ENCODE measurements at regions not wholly inside any gene's neighbourhood (a gene's known extent, or its start where the extent isn't known, plus 50 kb on each side); places are given as distances from the start of the nearest gene placed in this dataset.
"Not testable (repeated sequence)": the region's sequence is repeated elsewhere in the genome, so short reads cannot be mapped to it uniquely, and the experiment has no call there.

DNA sequence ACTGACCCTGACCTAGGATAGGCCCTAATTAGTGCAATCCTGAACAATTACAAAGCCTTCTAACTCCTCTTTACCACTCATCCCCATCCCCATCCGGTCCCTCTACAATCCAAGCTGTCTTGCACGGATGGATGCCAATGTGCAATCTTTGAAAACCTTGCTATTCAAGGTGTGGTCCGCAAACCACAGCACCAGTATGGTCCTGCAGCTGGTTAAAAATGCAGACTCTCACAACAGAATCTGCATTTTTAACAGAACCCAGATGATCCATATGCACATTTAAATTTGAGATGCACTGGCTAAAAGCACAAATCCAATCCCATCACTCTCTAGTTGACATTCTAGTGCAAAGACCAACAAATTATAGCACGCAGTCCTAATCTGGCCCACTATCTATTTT, 230.6 kb upstream of the KRR1 start:
- DNase-seq (ENCODE audit: extremely low read depth in 1 of 2, low read depth in 1 of 2), result no peak

DNA sequence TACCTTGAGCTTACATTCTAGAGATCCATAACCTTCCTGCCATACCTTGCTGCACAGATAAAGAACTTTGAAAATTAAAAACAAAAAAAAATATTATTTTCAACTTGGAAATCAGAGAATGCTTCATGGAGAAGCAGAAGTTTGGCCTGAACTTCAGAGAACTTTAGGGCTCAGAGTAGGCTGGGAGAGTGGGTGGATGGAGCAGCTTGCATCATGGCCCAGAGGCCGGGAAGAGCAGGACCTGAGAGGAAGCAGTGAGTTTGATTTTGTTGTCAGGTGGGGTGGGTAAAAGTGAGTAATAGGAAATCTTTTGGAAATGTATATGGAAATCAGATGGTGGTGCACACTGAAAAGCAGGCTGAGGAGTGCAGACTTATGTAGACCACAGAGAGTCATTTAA, 228.5 kb upstream of the KRR1 start:
- DNase-seq (ENCODE audit: extremely low read depth in 1 of 2, low read depth in 1 of 2), result no peak

DNA sequence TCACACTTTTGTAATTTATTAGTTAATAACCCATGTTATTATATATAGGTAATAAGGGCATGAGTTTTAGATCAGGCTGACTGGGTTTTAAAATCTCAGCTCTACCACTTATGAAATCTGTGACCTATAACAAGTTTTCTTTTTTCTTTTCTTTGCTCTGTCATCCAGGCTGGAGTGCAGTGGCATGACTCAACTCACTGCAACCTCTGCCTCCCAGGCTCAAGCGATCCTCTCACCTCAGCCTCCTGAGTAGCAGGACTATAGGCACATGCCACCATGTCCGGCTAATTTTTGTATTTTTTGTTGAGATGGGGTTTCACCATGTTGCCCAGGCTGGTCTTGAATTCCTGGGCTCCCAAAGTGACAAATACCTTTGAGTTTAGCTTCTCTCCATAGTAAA, 227.7 kb upstream of the KRR1 start:
- DNase-seq (ENCODE audit: extremely low read depth in 1 of 2, low read depth in 1 of 2), result not testable (repeated sequence)

DNA sequence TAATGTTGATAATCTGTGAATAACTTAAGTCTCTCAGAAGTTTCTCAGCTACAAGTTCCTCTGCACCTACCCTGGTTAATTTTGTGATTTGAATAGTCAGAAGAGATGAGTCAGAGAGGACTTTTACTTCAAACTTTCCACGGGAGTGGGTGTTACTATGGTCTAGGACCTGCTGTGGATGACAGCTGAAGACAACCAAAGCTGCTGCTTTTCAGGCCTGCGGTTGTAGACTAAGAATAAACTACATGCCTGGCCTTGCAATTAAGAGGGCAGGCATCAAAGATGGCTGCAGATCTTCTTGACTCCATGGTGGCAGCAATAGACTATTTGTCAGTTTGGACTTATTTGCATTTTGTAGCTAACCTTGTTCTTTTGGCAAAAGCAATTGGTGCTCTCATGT, 227.1 kb upstream of the KRR1 start:
- peak in 1 of 2 donors; percentile 48 for DNase-seq (ENCODE audit: extremely low read depth in 1 of 2, low read depth in 1 of 2)

DNA sequence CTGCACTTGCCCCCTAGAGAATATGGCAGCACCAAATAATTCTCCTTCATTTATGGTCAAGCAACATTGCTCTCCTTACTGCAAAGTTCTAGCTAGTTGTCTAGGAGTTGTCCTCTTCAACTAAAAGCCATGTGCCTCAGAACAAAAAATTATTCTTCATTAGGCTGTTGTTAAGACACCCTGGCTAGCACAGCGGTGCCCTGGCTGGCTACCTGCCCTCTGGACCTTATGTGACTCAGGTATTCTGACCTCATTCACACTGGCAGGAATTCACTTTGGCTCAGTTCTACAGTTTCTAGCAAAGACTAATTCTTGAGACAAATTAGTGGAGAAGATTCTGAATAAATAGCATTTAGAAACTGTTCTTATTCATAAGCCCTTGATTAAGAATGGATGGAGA, 224.4 kb upstream of the KRR1 start:
- no peak for DNase-seq (ENCODE audit: extremely low read depth in 1 of 2, low read depth in 1 of 2)

DNA sequence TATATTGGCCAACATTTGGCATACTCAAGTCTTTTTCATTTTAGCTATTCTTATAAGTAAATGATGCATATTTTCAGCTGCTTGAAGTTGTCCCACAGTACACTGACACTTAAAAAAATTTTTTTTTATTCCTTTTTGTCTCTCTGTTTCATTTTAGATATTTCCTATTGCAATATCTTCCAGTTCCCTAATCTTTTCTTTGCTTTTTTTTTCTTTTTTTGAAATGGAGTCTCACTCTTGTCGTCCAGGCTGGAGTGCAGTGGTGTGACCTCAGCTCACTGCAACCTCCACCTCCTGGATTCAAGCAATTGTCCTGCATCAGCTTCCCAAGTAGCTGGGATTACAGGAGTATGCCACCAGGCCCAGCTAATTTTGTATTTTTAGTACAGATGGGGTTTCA, 217.4 kb upstream of the KRR1 start:
- no peak for DNase-seq (ENCODE audit: extremely low read depth in 1 of 2, low read depth in 1 of 2)

DNA sequence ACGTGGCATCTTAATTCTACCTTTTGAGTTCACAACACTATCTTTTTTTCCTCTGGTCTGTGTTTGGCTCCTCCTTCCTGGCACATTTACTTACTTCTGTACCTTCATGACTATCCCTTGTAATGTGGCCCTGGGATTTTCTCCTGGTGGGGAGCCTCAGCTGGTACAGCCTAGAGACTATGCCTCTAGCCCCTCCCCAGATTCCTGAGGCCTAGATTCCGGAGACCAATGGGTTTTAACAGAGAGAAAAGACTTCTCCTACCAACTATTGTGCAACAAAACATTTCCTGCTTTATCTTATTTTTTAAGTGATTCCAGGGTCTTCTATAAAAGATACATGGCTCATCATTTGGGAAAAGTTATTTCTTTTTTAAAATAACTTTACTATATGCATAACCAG, 216.2 kb upstream of the KRR1 start:
- DNase-seq (ENCODE audit: extremely low read depth in 1 of 2, low read depth in 1 of 2), result no peak

DNA sequence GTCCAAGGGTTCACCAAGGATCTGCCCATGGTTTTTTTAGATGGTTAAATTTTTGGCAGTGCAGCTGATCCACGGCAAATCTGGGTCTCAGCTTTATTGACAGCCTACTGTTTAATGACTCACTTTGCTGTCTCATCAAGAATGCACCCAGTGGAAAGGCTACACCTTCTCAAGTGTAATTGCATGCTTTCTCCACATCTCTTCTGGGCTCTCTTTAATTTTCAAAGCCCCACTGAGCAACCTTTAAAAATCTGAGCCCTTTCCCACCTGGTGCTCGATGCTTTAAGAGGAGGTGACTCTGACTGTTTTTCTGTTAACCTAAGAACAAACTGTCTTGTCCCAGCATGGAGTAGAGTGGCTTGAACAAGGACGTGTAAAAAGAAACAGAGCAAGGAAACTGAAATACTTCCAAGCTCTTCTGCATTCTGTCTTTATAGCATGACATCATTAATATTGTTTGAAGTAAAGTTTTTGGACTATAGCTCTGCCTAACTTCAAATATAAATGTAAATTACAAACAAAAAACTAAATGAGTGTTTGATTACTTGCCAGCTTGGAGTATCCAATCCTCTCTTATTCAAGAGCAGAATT, 214.2 kb upstream of the KRR1 start:
- no peak for DNase-seq (ENCODE audit: extremely low read depth in 1 of 2, low read depth in 1 of 2)

DNA sequence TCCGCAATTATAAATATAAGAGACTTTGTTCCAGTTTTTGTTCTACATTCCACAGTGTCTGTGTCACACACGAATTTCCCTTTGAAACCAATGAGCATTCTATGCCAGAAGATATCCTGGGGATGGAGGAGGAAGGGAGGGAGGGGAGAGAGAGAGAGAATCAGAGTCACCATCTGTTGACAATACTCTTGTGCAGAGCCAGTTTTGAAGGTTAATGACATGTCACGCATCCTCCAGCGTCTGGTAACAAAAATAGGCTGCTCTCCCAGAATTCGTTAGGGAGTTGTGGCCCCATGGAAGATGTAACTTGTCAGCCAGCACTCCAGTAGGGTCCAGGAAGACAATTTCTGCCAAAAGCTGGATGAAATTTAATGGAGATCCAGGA, 213.5 kb upstream of the KRR1 start:
- DNase-seq (ENCODE audit: extremely low read depth in 1 of 2, low read depth in 1 of 2), result no peak

DNA sequence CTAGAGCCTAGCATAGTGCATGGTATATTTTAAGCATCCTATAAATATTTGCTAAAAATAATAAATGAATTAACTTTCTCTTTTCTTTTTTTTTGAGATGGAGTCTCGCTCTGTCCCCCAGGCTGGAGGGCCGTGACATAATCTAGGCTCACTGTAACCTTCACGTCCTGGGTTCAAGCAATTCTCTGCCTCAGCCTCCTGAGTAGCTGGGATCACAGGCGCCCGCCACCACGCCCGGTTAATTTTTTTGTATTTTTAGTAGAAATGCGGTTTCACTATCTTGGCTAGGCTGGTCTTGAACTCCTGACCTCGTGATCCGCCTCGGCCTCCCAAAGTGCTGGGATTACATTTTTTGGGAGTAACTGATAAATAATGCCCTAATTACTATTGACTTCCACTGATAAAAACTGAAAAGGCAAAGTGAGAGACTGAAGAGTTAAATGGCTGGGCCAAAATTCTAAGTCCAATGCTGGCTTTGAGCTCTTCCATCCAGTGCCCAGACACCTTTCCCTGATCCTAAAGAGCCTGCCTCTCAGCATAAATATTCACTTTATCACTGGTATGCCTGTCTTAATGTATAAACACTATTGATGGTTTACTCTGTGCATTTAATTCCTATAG, 213.0 kb upstream of the KRR1 start:
- DNase-seq (ENCODE audit: extremely low read depth in 1 of 2, low read depth in 1 of 2), result no peak

DNA sequence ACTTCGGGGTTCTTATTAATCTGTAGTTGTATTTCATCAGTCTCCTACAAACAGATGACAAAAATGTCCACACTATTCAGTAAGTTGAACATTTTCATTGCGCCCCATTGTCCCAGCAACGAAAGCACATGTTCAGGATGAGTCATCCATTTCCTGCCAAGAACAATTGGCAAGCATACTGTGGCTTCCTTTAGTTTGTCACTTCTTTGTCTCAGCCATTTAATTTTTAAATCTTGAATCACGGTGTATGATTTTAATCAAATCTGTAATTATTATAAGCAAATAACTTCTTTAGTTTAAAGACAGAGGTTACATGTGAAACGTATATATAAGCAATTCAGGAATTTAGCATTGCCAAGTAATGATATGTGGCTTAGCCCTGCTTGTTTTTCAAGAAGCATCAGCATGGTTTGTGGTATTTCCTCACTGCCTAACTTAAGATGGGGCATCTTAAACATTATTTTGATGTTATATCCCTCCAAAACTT, 211.3 kb upstream of the KRR1 start:
- peak in 1 of 2 donors; percentile 11 for DNase-seq (ENCODE audit: extremely low read depth in 1 of 2, low read depth in 1 of 2)

DNA sequence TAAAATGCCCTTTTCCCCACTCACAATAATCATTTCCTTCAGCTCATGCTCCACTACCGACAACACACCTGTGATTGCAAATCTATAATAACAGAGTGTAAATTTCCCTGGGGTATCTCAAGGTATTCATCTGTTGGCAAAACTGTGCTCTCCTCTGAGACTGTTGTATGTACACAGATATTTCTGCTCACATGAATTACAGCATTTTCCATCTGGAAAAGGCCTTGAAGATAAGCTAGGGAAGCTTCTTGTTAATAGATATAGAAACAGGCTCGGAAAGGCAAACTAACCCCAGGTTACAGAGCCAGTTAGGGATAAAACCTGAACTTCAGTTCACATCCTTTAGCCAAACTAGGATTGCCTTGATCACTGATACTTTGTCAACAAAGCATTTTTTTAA, 210.4 kb upstream of the KRR1 start:
- no peak for DNase-seq (ENCODE audit: extremely low read depth in 1 of 2, low read depth in 1 of 2)

DNA sequence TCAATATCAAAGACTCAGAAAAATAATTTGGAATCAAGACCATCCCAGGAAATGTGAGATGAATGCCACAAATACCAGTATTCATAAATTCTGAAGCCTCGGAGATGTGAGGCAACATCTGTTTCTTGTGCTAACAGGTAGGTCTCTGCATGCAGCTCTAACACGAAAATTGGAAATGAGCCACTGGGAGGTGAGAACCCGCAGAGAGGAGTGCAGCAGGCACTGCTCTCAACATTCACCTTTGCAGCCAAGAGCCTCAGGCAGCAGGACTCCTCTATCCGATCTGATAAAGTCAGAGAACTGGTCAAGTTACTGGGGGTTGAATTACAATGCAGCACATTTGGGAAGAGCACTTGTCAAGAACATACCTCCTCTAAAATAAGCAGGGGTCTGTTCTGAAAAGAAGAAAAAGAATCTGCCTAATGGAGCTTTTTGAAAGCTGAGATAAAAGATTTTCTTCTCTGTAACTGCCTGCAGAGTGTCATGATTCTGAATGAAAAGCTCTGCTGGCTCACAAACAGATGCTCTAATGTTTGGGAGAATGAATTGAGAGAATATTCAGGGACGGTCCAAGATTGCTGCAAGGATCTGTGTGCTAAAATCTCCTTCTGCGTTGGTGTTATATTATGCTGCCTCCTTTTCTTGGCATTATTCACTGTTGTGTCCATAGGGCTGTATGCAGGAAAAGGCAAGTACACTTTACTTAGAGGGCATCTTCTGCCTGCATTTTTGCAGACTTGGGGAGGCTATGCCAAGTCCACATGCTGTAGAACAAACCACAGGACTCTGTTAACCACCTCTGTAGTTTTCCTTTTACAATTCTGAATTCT, 209.6 kb upstream of the KRR1 start:
- DNase-seq (ENCODE audit: extremely low read depth in 1 of 2, low read depth in 1 of 2), result no peak

DNA sequence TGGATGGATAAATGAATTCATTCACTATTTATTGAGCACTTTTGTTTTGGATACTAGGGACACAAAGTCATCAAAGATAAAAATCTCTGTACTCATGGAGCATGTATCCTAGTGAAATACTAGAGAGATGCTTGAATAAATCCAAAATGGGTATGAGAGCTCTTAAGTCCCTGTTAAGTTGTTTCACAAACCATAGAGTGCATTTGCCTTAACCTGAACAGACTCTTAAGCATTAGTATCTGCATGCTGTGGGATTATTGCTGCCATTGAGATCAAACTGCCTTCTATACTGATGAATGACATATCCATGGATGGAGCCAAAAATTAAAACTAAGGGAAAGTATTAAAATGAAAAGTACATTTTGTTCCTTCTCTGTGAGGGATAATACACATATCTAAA, 206.5 kb upstream of the KRR1 start:
- no peak for DNase-seq (ENCODE audit: extremely low read depth in 1 of 2, low read depth in 1 of 2)

DNA sequence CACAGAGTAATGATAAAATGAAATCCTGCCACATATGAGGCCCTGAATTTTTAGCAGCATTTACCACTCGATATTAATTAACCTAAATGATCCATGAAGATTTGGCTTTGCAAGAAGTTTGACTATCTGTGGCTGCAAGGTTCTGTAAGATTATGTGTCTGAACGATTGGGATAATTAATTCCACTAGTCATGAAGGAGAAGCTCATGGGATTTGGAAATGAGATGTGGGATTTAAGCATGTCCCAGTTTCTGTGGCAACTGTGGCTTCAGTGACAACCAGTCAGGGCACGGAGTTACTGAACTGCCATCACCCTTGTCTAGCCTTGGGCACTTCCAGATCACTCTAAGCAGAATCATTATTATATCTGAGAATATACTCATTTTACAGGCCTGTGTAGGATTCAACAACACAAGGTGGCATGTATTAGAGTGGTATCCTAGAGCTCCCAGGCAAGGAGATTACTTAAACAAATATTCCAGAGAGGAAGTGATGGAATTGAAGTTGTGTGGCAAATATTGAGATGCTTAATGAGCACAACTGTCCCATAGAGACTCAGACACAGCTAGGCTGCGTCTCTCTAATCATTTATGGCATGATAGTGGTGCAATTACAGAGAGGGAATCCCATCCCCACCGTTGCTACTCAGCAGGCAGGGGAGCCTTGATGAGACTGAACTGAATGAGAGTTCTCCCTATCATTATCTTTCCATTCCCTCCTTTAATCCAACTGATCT, 205.0 kb upstream of the KRR1 start:
- no peak for DNase-seq (ENCODE audit: extremely low read depth in 1 of 2, low read depth in 1 of 2)

DNA sequence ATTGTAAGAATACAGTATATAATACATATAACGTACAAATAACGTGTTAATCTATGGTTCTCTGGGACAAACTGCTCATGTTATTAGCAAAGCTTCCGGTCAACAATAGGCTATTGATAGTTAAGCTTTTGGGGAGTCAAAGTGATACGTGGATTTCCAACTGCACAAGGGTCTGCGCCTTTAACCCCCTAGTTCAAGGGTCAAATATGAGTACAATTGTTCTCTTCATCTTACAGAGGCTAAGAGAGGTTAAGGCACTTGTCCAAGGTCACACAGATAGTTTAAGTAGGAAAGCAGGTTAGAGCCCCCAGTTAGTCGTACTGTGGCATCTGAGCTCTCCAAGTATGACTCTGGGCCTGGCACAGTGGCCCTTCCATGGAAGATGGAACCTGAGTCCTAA, 204.3 kb upstream of the KRR1 start:
- DNase-seq (ENCODE audit: extremely low read depth in 1 of 2, low read depth in 1 of 2), result no peak

DNA sequence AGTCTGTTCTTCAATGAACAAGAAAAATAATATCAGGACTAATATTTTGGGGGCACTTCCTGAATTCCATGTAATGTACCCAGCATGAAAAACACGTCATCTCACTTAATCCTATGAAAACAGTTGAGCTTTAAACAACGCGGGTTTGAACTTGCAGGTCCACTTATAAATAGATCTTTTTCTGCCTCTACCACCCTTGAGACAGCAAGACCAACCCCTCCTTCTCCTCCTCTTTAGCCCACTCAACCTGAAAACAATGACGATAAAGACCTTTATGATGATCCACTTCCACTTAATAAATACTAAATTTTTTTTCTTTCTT, 203.9 kb upstream of the KRR1 start:
- DNase-seq (ENCODE audit: extremely low read depth in 1 of 2, low read depth in 1 of 2), result no peak

DNA sequence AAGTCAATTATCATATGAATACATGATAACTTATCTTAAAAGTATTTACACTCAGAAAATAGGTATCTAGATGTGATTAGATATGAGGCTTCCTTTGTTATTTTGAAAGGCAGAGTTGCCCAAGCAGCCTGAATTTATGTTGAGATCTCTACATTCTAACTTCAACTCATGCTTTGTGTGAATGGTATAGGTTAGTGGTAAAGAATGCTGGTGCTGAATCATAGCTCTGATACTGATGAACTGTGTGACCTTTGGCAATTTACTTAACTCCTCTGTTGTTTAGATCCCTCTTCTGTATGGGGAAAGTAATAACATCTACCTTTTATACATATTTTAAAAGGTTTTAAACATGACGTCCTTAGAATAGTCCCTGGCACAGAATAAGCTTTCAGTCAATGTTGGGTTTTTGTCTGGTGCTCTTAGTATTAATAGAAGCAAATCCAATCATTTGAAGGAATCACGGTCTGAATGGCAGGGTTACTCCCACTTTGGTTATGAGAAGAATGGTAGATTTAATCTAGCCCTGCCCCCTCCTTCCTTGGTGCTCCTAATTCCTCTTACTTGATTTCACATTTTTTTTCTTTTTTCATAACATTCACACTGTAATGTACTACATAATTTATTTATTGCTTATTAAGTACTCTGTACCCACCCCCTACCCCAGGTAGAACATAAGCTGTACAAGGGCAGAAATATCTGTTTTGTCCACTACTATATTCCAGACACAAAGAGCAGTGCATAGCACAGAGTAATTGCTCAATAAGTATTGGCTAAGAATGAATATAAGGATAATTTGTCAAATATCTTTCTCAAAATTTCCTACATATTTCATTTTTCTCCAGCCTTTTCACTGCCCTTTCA, 203.3 kb upstream of the KRR1 start:
- no peak for DNase-seq (ENCODE audit: extremely low read depth in 1 of 2, low read depth in 1 of 2)

DNA sequence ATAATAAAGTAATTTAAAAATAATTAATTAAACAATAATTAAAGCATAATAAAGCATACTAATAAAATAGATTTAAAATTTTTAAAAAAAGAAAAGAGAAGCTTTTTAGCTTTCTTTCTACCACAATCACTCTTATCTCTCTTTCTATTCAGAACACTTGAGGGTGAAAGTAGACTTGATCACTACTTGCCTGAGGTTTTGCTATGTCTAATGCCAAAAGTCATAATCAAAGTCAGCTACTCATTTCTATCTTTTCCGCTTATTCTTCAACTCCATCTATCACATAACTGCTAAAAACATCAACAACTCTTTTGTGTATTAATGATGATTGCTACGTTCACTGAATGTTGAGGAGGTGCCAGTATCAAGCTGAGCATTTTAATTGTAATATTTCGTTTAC, 202.0 kb upstream of the KRR1 start:
- no peak for DNase-seq (ENCODE audit: extremely low read depth in 1 of 2, low read depth in 1 of 2)

DNA sequence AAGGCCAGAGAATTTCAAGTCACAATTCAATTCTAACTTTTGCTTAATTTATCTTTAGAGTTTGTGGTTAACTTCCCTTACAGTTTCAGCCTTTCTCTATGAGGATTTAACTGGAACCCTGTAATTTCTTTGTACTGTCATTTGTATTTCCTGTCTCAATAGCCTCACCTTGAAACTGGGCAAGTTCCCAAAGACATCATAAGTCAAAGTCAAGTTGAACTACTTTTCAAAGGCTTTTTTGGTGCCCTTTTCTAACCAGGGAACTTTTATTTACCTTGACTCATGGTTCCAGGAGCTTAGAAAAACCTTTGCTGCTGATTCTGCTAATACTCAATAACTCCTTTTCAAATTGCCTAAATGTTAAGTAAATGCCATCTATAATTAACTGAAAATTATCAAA, 200.8 kb upstream of the KRR1 start:
- DNase-seq (ENCODE audit: extremely low read depth in 1 of 2, low read depth in 1 of 2), result no peak

DNA sequence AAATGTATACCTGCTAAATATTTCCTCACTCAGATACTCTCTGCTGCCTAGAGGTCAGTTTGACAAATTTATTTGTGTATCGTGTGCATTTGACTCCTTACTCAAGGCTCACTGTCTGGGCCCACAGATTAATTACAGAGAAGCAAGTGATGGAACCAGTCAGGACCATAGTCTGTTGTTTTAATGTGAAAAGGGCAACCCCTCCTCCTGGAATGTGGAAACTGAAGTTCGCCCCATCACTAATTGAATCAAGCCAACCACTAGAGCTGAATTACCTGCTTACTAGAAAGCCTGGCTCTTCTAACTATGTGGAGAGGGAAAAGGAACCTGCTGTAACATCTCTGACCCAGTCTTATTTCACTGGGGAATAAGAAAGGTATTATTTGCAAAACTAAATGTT, 199.9 kb upstream of the KRR1 start:
- no peak for DNase-seq (ENCODE audit: extremely low read depth in 1 of 2, low read depth in 1 of 2)
